Effector memory CD4-positive, alpha-beta T cell (primary cell): ENCODE measurements at regions not wholly inside any gene's neighbourhood (a gene's known extent, or its start where the extent isn't known, plus 50 kb on each side); places are given as distances from the start of the nearest gene placed in this dataset.
"Not testable (repeated sequence)": the region's sequence is repeated elsewhere in the genome, so short reads cannot be mapped to it uniquely, and the experiment has no call there.

Source experiments
- DNase-seq, 3 donors: peaks; one replicate each; pipeline ENCODE4 v3.0.0-alpha.2; 2020
- H3K27ac ChIP-seq: 2 replicates; pipeline ENCODE4 v1.7.0; 2013; ENCODE audit warnings: mild to moderate bottlenecking, low read length, moderate library complexity; ENCODE audit not compliant: insufficient read depth, poor library complexity, severe bottlenecking
- H3K27me3 ChIP-seq: replicated peaks from 2 replicates; pipeline ENCODE4 v1.7.0; 2013; ENCODE audit warnings: mild to moderate bottlenecking, low read length; ENCODE audit not compliant: insufficient read depth, control insufficient read depth, poor library complexity, severe bottlenecking
- H3K36me3 ChIP-seq: 2 replicates; pipeline ENCODE4 v1.7.0; 2013; ENCODE audit warnings: mild to moderate bottlenecking, low read length, moderate library complexity; ENCODE audit not compliant: control insufficient read depth, insufficient read depth
- H3K4me1 ChIP-seq: 2 replicates; pipeline ENCODE4 v1.7.0; 2013; ENCODE audit warnings: low read length, mild to moderate bottlenecking; ENCODE audit not compliant: control insufficient read depth, insufficient read depth, poor library complexity, severe bottlenecking
- H3K4me3 ChIP-seq: 2 replicates; pipeline ENCODE4 v1.7.0; 2013; ENCODE audit warnings: low read length, low read depth, mild to moderate bottlenecking; ENCODE audit not compliant: insufficient read depth, poor library complexity, severe bottlenecking
- H3K9me3 ChIP-seq: 2 replicates; pipeline ENCODE4 v1.7.0; 2013; ENCODE audit warnings: mild to moderate bottlenecking, low read length, moderate library complexity; ENCODE audit not compliant: control insufficient read depth

- H3K4me1 ChIP-seq: no peaks in the 10 kb centered on the region
- H3K27me3 ChIP-seq: no peaks in the 10 kb centered on the region
- no peak overlapping the region for H3K27ac ChIP-seq
- DNase-seq: no peak
- no peak overlapping the region for H3K4me3 ChIP-seq
- no peaks in the 10 kb centered on the region for H3K36me3 ChIP-seq
- no peaks in the 10 kb centered on the region for H3K9me3 ChIP-seq
These were observed 87.1 kb upstream of the MAPK10 start for GRCh38 chr4:86446996-86447395.

GRCh38 chr4:86448871-86449270 is 89.0 kb upstream of the MAPK10 start:
- H3K4me1 ChIP-seq: no peaks in the 10 kb centered on the region
- H3K27me3 ChIP-seq: no peaks in the 10 kb centered on the region
- no peaks in the 10 kb centered on the region for H3K36me3 ChIP-seq
- H3K4me3 ChIP-seq: no peak overlapping the region
- H3K27ac ChIP-seq: no peak overlapping the region
- no peak for DNase-seq
- no peaks in the 10 kb centered on the region for H3K9me3 ChIP-seq

- Histone ChIP-seq H3K36me3 (no peaks in the 10 kb centered on the region), H3K4me1 (no peaks in the 10 kb centered on the region), H3K27me3 (no peaks in the 10 kb centered on the region), H3K9me3 (no peaks in the 10 kb centered on the region), H3K27ac (no peak overlapping the region), H3K4me3 (no peak overlapping the region)
- no peak for DNase-seq
These were observed 90.1 kb upstream of the MAPK10 start for GRCh38 chr4:86449746-86450588.

GRCh38 chr4:86450861-86451260 is 91.0 kb upstream of the MAPK10 start:
- no peak for DNase-seq
- Histone ChIP-seq H3K9me3 (no peaks in the 10 kb centered on the region), H3K27me3 (no peaks in the 10 kb centered on the region), H3K27ac (no peak overlapping the region), H3K4me1 (no peaks in the 10 kb centered on the region), H3K4me3 (no peak overlapping the region), H3K36me3 (no peaks in the 10 kb centered on the region)

- no peak for DNase-seq
- Histone ChIP-seq H3K4me3 (no peak overlapping the region), H3K27me3 (no peaks in the 10 kb centered on the region), H3K9me3 (no peaks in the 10 kb centered on the region), H3K36me3 (no peaks in the 10 kb centered on the region), H3K4me1 (no peaks in the 10 kb centered on the region), H3K27ac (no peak overlapping the region)
These were observed 91.9 kb upstream of the MAPK10 start for GRCh38 chr4:86451560-86452330.

- no peak overlapping the region for H3K27ac ChIP-seq
- no peak overlapping the region for H3K4me3 ChIP-seq
- no peaks in the 10 kb centered on the region for H3K4me1 ChIP-seq
- no peaks in the 10 kb centered on the region for H3K9me3 ChIP-seq
- H3K27me3 ChIP-seq: no peaks in the 10 kb centered on the region
- no peaks in the 10 kb centered on the region for H3K36me3 ChIP-seq
- DNase-seq: no peak
These were observed 92.6 kb upstream of the MAPK10 start for GRCh38 chr4:86452422-86452891.

- Histone ChIP-seq H3K9me3 (no peaks in the 10 kb centered on the region), H3K27me3 (no peaks in the 10 kb centered on the region), H3K27ac (no peak overlapping the region), H3K4me3 (no peak overlapping the region), H3K4me1 (no peaks in the 10 kb centered on the region), H3K36me3 (no peaks in the 10 kb centered on the region)
- no peak for DNase-seq
These were observed 93.2 kb upstream of the MAPK10 start for GRCh38 chr4:86452924-86453531.

GRCh38 chr4:86453611-86454072 is 93.8 kb upstream of the MAPK10 start:
- H3K36me3 ChIP-seq, H3K27ac ChIP-seq, H3K27me3 ChIP-seq, DNase-seq, H3K4me3 ChIP-seq, H3K4me1 ChIP-seq, H3K9me3 ChIP-seq: not testable (repeated sequence)

GRCh38 chr4:86461849-86462248 is 102.0 kb upstream of the MAPK10 start:
- no peak overlapping the region for H3K27ac ChIP-seq
- no peak for DNase-seq
- H3K9me3 ChIP-seq: no peaks in the 10 kb centered on the region
- no peaks in the 10 kb centered on the region for H3K36me3 ChIP-seq
- no peaks in the 10 kb centered on the region for H3K27me3 ChIP-seq
- no peaks in the 10 kb centered on the region for H3K4me1 ChIP-seq
- no peak overlapping the region for H3K4me3 ChIP-seq
